Fibroblast of skin of back (primary cell): ENCODE measurements at regions not wholly inside any gene's neighbourhood (a gene's known extent, or its start where the extent isn't known, plus 50 kb on each side); places are given as distances from the start of the nearest gene placed in this dataset.

ENCODE experiments used
- DNase-seq: peaks from one replicate; pipeline ENCODE4 v3.0.0-alpha.2; 2013

- DNase-seq = no peak
These were observed 206.8 kb downstream of the NUAK1 start for GRCh38 chr12:105931762-105932570.

- DNase-seq = peak; percentile 98
These were observed 204.8 kb downstream of the NUAK1 start for GRCh38 chr12:105933671-105934665.

- no peak for DNase-seq
These were observed 203.6 kb downstream of the NUAK1 start for GRCh38 chr12:105935106-105935505.

GRCh38 chr12:105935981-105936380 is 202.8 kb downstream of the NUAK1 start:
- DNase-seq = peak; percentile 35

- DNase-seq = no peak
These were observed 202.3 kb downstream of the NUAK1 start for GRCh38 chr12:105936496-105936895.

GRCh38 chr12:105937009-105937408 is 201.7 kb downstream of the NUAK1 start:
- no peak for DNase-seq

GRCh38 chr12:105939181-105939721 is 199.5 kb downstream of the NUAK1 start:
- DNase-seq = no peak

- DNase-seq = no peak
These were observed 196.5 kb downstream of the NUAK1 start for GRCh38 chr12:105942281-105942680.

- DNase-seq = no peak
These were observed 195.2 kb downstream of the NUAK1 start for GRCh38 chr12:105943525-105943924.

GRCh38 chr12:105944628-105945027 is 194.1 kb downstream of the NUAK1 start:
- no peak for DNase-seq

GRCh38 chr12:105945880-105946279 is 192.9 kb downstream of the NUAK1 start:
- no peak for DNase-seq

GRCh38 chr12:105946493-105946901 is 192.3 kb downstream of the NUAK1 start:
- DNase-seq = no peak

GRCh38 chr12:105947906-105948305 is 190.8 kb downstream of the NUAK1 start:
- DNase-seq = no peak

GRCh38 chr12:105948331-105948730 is 190.4 kb downstream of the NUAK1 start:
- no peak for DNase-seq

GRCh38 chr12:105949391-105949790 is 189.4 kb downstream of the NUAK1 start:
- DNase-seq = no peak

- DNase-seq = no peak
These were observed 187.0 kb downstream of the NUAK1 start for GRCh38 chr12:105951732-105952131.

GRCh38 chr12:105954951-105955931 is 183.5 kb downstream of the NUAK1 start:
- DNase-seq = no peak

GRCh38 chr12:105955976-105956375 is 182.8 kb downstream of the NUAK1 start:
- peak; percentile 39 for DNase-seq

- DNase-seq = peak; percentile 65
These were observed 181.9 kb downstream of the NUAK1 start for GRCh38 chr12:105956662-105957457.

- peak; percentile 54 for DNase-seq
These were observed 178.3 kb downstream of the NUAK1 start for GRCh38 chr12:105960319-105961083.
